ENCODE measurements at regions not wholly inside any gene's neighbourhood (a gene's known extent, or its start where the extent isn't known, plus 50 kb on each side); places are given as distances from the start of the nearest gene placed in this dataset.
A peak's percentile ranks its signal among the peaks of the same experiment; 100 is the strongest.

DNA sequence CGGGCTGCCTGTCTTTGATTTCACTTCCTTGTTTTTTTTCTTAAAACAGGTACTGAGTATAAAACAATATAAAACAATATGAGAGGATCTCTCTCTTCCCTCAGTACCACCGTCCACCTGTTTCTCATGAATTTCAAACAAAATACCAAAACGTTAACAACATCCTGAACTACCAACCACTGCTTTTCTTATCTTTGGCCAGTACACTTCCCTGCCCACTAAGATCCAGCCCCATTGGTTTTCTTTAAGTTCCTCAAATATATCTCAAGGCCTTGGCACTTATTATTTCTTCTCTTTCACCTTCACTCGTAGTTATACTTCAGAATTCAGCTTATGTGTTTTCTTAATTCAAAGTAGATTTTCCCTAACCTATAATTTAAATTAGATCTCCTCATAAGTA lies 370.2 kb upstream of the GRIA3 start:
- DNase-seq (ENCODE audit: low read depth, low spot score) (no peak), ATAC-seq (0 out of 3 replicates have a peak, but pooled peaks have one; percentile 21), FAIRE-seq (no peak)
- intact Hi-C loops (cut with micrococcal nuclease; ENCODE audit: unreplicated experiment) (no loop called here), in situ Hi-C loops (cut with MboI) (no loop called here)
- Histone ChIP-seq H3K79me2 (ENCODE audit: control insufficient read depth, insufficient read depth, low read length) (no peaks in the 10 kb centered on the region), H3K27me3 (replicated peaks in 1 of 2; ENCODE audit: control insufficient read depth in 2 of 2, insufficient read depth in 2 of 2, low read length in 1 of 2) (no peaks in the 10 kb centered on the region), H3K27ac (ENCODE audit: control insufficient read depth, insufficient read depth) (no peak overlapping the region), H3K4me1 (ENCODE audit: control insufficient read depth, insufficient read depth, low read length) (no peaks in the 10 kb centered on the region), H4K20me1 (ENCODE audit: control insufficient read depth, insufficient read depth) (no peaks in the 10 kb centered on the region), H3K9ac (ENCODE audit: control insufficient read depth, insufficient read depth, low read length) (no peak overlapping the region), H3K4me2 (ENCODE audit: control insufficient read depth, insufficient read depth) (no peak overlapping the region), H3K36me3 (ENCODE audit: control insufficient read depth in 2 of 2, insufficient read depth in 2 of 2, low read length in 1 of 2) (no peaks in the 10 kb centered on the region), H3K9me3 (replicated peaks; ENCODE audit: control insufficient read depth, insufficient read depth, low read length) (no peaks in the 10 kb centered on the region), H2AFZ (ENCODE audit: control insufficient read depth, low read depth, low read length) (no peak overlapping the region), H3K4me3 (no peak overlapping the region)
- SMC1A ChIA-PET (ENCODE audit: uncharacterized antibody, unreplicated experiment) = interaction anchor here (1.1 kb wide), 1 partner anchor 195 kb away, joined by 3 read pairs; no protein-coding TSS in a partner anchor
- RAD21 ChIA-PET (ENCODE audit: unreplicated experiment) = interaction anchor here (1.6 kb wide), 1 partner anchor 199 kb away, joined by 3 read pairs; no protein-coding TSS in a partner anchor
- CTCF ChIA-PET = no interaction called here
- WGBS (ENCODE audit: insufficient coverage, insufficient replicate concordance, low lambda C conversion rate, missing lambda C conversion rate) = 3% methylated on average over 4 of the region's 4 CpGs
- POLR2A ChIA-PET = no interaction called here
- no TSS peak for BruUV-seq (replicated peaks)
- TF ChIP-seq PAX8 (IDR thresholded peaks at IDR 0.05) (no peak), ZNF217 (IDR thresholded peaks at IDR 0.05) (no peak), ZBED1 (IDR thresholded peaks at IDR 0.05; ENCODE audit: borderline replicate concordance) (no peak), CBX3 (IDR thresholded peaks at IDR 0.05; ENCODE audit: borderline replicate concordance, low read depth) (no peak), NFIC (IDR thresholded peaks at IDR 0.05; ENCODE audit: low read depth, low read length) (no peak), RAD21 (IDR thresholded peaks at IDR 0.05; ENCODE audit: insufficient read depth, low read depth, low read length) (no peak), WRNIP1 (IDR thresholded peaks at IDR 0.05; ENCODE audit: borderline replicate concordance, low read depth, low read length) (no peak), TARDBP (IDR thresholded peaks at IDR 0.05; ENCODE audit: borderline replicate concordance) (no peak), HDAC2 (IDR thresholded peaks at IDR 0.05) (no peak), ETV6 (conservative IDR thresholded peaks at IDR 0.05 in 1 of 2, IDR thresholded peaks at IDR 0.05 in 1 of 2; ENCODE audit: borderline replicate concordance in 1 of 2, low read depth in 1 of 2) (no peak), MAX (IDR thresholded peaks at IDR 0.05; ENCODE audit: low read depth, low read length) (no peak), ATF3 (IDR thresholded peaks at IDR 0.05; ENCODE audit: borderline replicate concordance, extremely low read depth, low read depth, low read length) (no peak)
- TF ChIP-seq, protein P1, sequence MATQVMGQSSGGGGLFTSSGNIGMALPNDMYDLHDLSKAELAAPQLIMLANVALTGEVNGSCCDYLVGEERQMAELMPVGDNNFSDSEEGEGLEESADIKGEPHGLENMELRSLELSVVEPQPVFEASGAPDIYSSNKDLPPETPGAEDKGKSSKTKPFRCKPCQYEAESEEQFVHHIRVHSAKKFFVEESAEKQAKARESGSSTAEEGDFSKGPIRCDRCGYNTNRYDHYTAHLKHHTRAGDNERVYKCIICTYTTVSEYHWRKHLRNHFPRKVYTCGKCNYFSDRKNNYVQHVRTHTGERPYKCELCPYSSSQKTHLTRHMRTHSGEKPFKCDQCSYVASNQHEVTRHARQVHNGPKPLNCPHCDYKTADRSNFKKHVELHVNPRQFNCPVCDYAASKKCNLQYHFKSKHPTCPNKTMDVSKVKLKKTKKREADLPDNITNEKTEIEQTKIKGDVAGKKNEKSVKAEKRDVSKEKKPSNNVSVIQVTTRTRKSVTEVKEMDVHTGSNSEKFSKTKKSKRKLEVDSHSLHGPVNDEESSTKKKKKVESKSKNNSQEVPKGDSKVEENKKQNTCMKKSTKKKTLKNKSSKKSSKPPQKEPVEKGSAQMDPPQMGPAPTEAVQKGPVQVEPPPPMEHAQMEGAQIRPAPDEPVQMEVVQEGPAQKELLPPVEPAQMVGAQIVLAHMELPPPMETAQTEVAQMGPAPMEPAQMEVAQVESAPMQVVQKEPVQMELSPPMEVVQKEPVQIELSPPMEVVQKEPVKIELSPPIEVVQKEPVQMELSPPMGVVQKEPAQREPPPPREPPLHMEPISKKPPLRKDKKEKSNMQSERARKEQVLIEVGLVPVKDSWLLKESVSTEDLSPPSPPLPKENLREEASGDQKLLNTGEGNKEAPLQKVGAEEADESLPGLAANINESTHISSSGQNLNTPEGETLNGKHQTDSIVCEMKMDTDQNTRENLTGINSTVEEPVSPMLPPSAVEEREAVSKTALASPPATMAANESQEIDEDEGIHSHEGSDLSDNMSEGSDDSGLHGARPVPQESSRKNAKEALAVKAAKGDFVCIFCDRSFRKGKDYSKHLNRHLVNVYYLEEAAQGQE (IDR thresholded peaks at IDR 0.05; ENCODE audit: low read depth, low read length) = no peak
- TF ChIP-seq, protein P2, sequence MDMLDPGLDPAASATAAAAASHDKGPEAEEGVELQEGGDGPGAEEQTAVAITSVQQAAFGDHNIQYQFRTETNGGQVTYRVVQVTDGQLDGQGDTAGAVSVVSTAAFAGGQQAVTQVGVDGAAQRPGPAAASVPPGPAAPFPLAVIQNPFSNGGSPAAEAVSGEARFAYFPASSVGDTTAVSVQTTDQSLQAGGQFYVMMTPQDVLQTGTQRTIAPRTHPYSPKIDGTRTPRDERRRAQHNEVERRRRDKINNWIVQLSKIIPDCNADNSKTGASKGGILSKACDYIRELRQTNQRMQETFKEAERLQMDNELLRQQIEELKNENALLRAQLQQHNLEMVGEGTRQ (IDR thresholded peaks at IDR 0.05; ENCODE audit: borderline replicate concordance, low read depth, low read length) = no peak
- TF ChIP-seq, protein P3, sequence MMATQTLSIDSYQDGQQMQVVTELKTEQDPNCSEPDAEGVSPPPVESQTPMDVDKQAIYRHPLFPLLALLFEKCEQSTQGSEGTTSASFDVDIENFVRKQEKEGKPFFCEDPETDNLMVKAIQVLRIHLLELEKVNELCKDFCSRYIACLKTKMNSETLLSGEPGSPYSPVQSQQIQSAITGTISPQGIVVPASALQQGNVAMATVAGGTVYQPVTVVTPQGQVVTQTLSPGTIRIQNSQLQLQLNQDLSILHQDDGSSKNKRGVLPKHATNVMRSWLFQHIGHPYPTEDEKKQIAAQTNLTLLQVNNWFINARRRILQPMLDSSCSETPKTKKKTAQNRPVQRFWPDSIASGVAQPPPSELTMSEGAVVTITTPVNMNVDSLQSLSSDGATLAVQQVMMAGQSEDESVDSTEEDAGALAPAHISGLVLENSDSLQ (IDR thresholded peaks at IDR 0.05) = no peak
- TF ChIP-seq, protein P4, sequence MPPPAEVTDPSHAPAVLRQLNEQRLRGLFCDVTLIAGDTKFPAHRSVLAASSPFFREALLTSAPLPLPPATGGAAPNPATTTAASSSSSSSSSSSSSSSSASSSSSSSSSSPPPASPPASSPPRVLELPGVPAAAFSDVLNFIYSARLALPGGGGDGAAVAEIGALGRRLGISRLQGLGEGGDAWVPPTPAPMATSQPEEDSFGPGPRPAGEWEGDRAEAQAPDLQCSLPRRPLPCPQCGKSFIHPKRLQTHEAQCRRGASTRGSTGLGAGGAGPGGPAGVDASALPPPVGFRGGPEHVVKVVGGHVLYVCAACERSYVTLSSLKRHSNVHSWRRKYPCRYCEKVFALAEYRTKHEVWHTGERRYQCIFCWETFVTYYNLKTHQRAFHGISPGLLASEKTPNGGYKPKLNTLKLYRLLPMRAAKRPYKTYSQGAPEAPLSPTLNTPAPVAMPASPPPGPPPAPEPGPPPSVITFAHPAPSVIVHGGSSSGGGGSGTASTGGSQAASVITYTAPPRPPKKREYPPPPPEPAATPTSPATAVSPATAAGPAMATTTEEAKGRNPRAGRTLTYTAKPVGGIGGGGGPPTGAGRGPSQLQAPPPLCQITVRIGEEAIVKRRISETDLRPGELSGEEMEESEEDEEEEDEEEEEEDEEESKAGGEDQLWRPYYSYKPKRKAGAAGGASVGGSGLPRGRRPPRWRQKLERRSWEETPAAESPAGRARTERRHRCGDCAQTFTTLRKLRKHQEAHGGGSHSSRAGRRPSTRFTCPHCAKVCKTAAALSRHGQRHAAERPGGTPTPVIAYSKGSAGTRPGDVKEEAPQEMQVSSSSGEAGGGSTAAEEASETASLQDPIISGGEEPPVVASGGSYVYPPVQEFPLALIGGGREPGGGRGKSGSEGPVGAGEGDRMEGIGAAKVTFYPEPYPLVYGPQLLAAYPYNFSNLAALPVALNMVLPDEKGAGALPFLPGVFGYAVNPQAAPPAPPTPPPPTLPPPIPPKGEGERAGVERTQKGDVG (CRISPR knock-in tag; IDR thresholded peaks at IDR 0.05) = no peak

Measured in GM12878 (cell line).